ENCODE measurements at regions not wholly inside any gene's neighbourhood (a gene's known extent, or its start where the extent isn't known, plus 50 kb on each side); places are given as distances from the start of the nearest gene placed in this dataset.
"Not testable (repeated sequence)": the region's sequence is repeated elsewhere in the genome, so short reads cannot be mapped to it uniquely, and the experiment has no call there.

- Histone ChIP-seq H3K4me3 (no peak overlapping the region), H3K27ac (no peak overlapping the region), H3K9me3 (no peaks in the 10 kb centered on the region), H3K36me3 (no peaks in the 10 kb centered on the region), H3K4me1 (replicated peaks) (no peaks in the 10 kb centered on the region), H3K27me3 (replicated peaks; ENCODE audit: insufficient read depth) (no peaks in the 10 kb centered on the region)
- TF ChIP-seq POLR2A (IDR thresholded peaks at IDR 0.05) (no peak), CTCF (IDR thresholded peaks at IDR 0.05) (no peak), POLR2AphosphoS5 (IDR thresholded peaks at IDR 0.05) (no peak)
- no peak for DNase-seq (ENCODE audit: low spot score)
- intact Hi-C loops (cut with DNase I): no loop called here
Measured at GRCh38 chr20:29790510-29790909, 1467.0 kb upstream of the DEFB115 start.

GRCh38 chr20:29831508-29831907 lies 1426.0 kb upstream of the DEFB115 start:
- H3K4me3 ChIP-seq; H3K9me3 ChIP-seq; H3K27ac ChIP-seq; H3K4me1 ChIP-seq (replicated peaks); H3K27me3 ChIP-seq (replicated peaks; ENCODE audit: insufficient read depth); intact Hi-C loops (cut with DNase I); DNase-seq (ENCODE audit: low spot score); H3K36me3 ChIP-seq: not testable (repeated sequence)
- WGBS: 55% methylated on average over 4 of the region's 4 CpGs

- H3K27me3 ChIP-seq (replicated peaks; ENCODE audit: insufficient read depth); H3K27ac ChIP-seq; H3K4me3 ChIP-seq; intact Hi-C loops (cut with DNase I); H3K9me3 ChIP-seq; H3K36me3 ChIP-seq; DNase-seq (ENCODE audit: low spot score); H3K4me1 ChIP-seq (replicated peaks): not testable (repeated sequence)
- WGBS: 59% methylated on average over 6 of the region's 6 CpGs
Measured at GRCh38 chr20:29868014-29868413, 1389.5 kb upstream of the DEFB115 start.

GRCh38 chr20:29868688-29869087 lies 1388.8 kb upstream of the DEFB115 start:
- H3K9me3 ChIP-seq; H3K4me3 ChIP-seq; H3K27me3 ChIP-seq (replicated peaks; ENCODE audit: insufficient read depth); DNase-seq (ENCODE audit: low spot score); H3K27ac ChIP-seq; H3K4me1 ChIP-seq (replicated peaks); intact Hi-C loops (cut with DNase I); H3K36me3 ChIP-seq: not testable (repeated sequence)
- 60% methylated on average over 4 of the region's 4 CpGs for WGBS

GRCh38 chr20:29871816-29872215 lies 1385.6 kb upstream of the DEFB115 start:
- DNase-seq (ENCODE audit: low spot score); H3K36me3 ChIP-seq; H3K4me3 ChIP-seq; H3K27ac ChIP-seq; H3K27me3 ChIP-seq (replicated peaks; ENCODE audit: insufficient read depth); H3K9me3 ChIP-seq; intact Hi-C loops (cut with DNase I); H3K4me1 ChIP-seq (replicated peaks): not testable (repeated sequence)
- 51% methylated on average over 2 of the region's 2 CpGs for WGBS

GRCh38 chr20:29873946-29874345 lies 1383.5 kb upstream of the DEFB115 start:
- no peaks in the 10 kb centered on the region for H3K36me3 ChIP-seq
- no peak overlapping the region for H3K27ac ChIP-seq
- no peak overlapping the region for H3K4me3 ChIP-seq
- 46% methylated on average over 28 of the region's 28 CpGs for WGBS
- H3K9me3 ChIP-seq: no peaks in the 10 kb centered on the region
- intact Hi-C loops (cut with DNase I): no loop called here
- H3K4me1 ChIP-seq (replicated peaks): no peaks in the 10 kb centered on the region
- H3K27me3 ChIP-seq (replicated peaks; ENCODE audit: insufficient read depth): no peaks in the 10 kb centered on the region
- DNase-seq (ENCODE audit: low spot score): no peak
- TF ChIP-seq POLR2AphosphoS5 (IDR thresholded peaks at IDR 0.05): no peak
- no peak for TF ChIP-seq POLR2A (IDR thresholded peaks at IDR 0.05)
- TF ChIP-seq CTCF (IDR thresholded peaks at IDR 0.05): no peak

GRCh38 chr20:29874476-29875202 lies 1382.8 kb upstream of the DEFB115 start:
- Histone ChIP-seq H3K27me3 (replicated peaks; ENCODE audit: insufficient read depth) (no peaks in the 10 kb centered on the region), H3K4me1 (replicated peaks) (no peaks in the 10 kb centered on the region), H3K36me3 (no peaks in the 10 kb centered on the region), H3K27ac (no peak overlapping the region), H3K9me3 (no peaks in the 10 kb centered on the region), H3K4me3 (no peak overlapping the region)
- DNase-seq (ENCODE audit: low spot score): no peak
- WGBS: 71% methylated on average over 25 of the region's 25 CpGs
- intact Hi-C loops (cut with DNase I): no loop called here
- TF ChIP-seq POLR2AphosphoS5 (IDR thresholded peaks at IDR 0.05) (no peak), POLR2A (IDR thresholded peaks at IDR 0.05) (no peak), CTCF (IDR thresholded peaks at IDR 0.05) (no peak)

GRCh38 chr20:29875321-29876083 lies 1382.0 kb upstream of the DEFB115 start:
- H3K4me1 ChIP-seq (replicated peaks); H3K27me3 ChIP-seq (replicated peaks; ENCODE audit: insufficient read depth); intact Hi-C loops (cut with DNase I); H3K9me3 ChIP-seq; DNase-seq (ENCODE audit: low spot score); H3K36me3 ChIP-seq; H3K4me3 ChIP-seq; H3K27ac ChIP-seq: not testable (repeated sequence)
- 79% methylated on average over 27 of the region's 27 CpGs for WGBS

- H3K9me3 ChIP-seq; H3K4me3 ChIP-seq; H3K27ac ChIP-seq; DNase-seq (ENCODE audit: low spot score); intact Hi-C loops (cut with DNase I); H3K27me3 ChIP-seq (replicated peaks; ENCODE audit: insufficient read depth); H3K36me3 ChIP-seq; H3K4me1 ChIP-seq (replicated peaks): not testable (repeated sequence)
- WGBS: 80% methylated on average over 41 of the region's 41 CpGs
Measured at GRCh38 chr20:29876084-29876910, 1381.2 kb upstream of the DEFB115 start.

Measured in prostate gland (tissue), 2 donors.